Activated naive CD8-positive, alpha-beta T cell treated with anti-CD3 and anti-CD28 coated beads for 36 hours (primary cell): ENCODE measurements at regions not wholly inside any gene's neighbourhood (a gene's known extent, or its start where the extent isn't known, plus 50 kb on each side); places are given as distances from the start of the nearest gene placed in this dataset.

Experiments used
- DNase-seq: peaks from one replicate; pipeline ENCODE4 v3.0.0; 2021
- H3K27ac Mint-ChIP-seq: one replicate; pipeline ENCODE4 v1.8.0; 2022; ENCODE audit warnings: mild to moderate bottlenecking, moderate library complexity, mixed read lengths
- H3K27me3 Mint-ChIP-seq: one replicate; pipeline ENCODE4 v1.8.0; 2022; ENCODE audit warnings: mild to moderate bottlenecking, mixed read lengths
- H3K36me3 Mint-ChIP-seq: one replicate; pipeline ENCODE4 v1.8.0; 2021; ENCODE audit warnings: mild to moderate bottlenecking, mixed read lengths
- H3K4me1 Mint-ChIP-seq: one replicate; pipeline ENCODE4 v1.8.0; 2021; ENCODE audit warnings: mixed read lengths
- H3K4me3 Mint-ChIP-seq: one replicate; pipeline ENCODE4 v1.8.0; 2022; ENCODE audit warnings: mild to moderate bottlenecking, moderate library complexity, mixed read lengths
- H3K9me3 Mint-ChIP-seq: one replicate; pipeline ENCODE4 v1.8.0; 2022; ENCODE audit warnings: mixed read lengths

GRCh38 chr4:176383273-176384077 is 63.7 kb downstream of the SPCS3 start:
- no peak overlapping the region for H3K4me3 Mint-ChIP-seq
- H3K9me3 Mint-ChIP-seq = no peaks in the 10 kb centered on the region
- no peaks in the 10 kb centered on the region for H3K4me1 Mint-ChIP-seq
- no peaks in the 10 kb centered on the region for H3K36me3 Mint-ChIP-seq
- DNase-seq = no peak
- H3K27me3 Mint-ChIP-seq = peaks cover 15% of the 10 kb centered on the region
- no peak overlapping the region for H3K27ac Mint-ChIP-seq

GRCh38 chr4:176385601-176386000 is 65.8 kb downstream of the SPCS3 start:
- no peak for DNase-seq
- Mint-ChIP-seq H3K27me3 (peaks cover 15% of the 10 kb centered on the region), H3K9me3 (no peaks in the 10 kb centered on the region), H3K36me3 (no peaks in the 10 kb centered on the region), H3K4me1 (no peaks in the 10 kb centered on the region), H3K27ac (no peak overlapping the region), H3K4me3 (no peak overlapping the region)

- H3K9me3 Mint-ChIP-seq = no peaks in the 10 kb centered on the region
- H3K4me1 Mint-ChIP-seq = no peaks in the 10 kb centered on the region
- no peak overlapping the region for H3K27ac Mint-ChIP-seq
These were observed 67.8 kb downstream of the SPCS3 start for GRCh38 chr4:176387571-176387970.

GRCh38 chr4:176393306-176394013 is 73.7 kb downstream of the SPCS3 start:
- no peak for DNase-seq
- Mint-ChIP-seq H3K27ac (no peak overlapping the region), H3K9me3 (no peaks in the 10 kb centered on the region), H3K4me3 (no peak overlapping the region), H3K36me3 (no peaks in the 10 kb centered on the region), H3K4me1 (no peaks in the 10 kb centered on the region), H3K27me3 (no peaks in the 10 kb centered on the region)

More at GRCh38 chr4:176387571-176387970, 67.8 kb downstream of the SPCS3 start:
- Mint-ChIP-seq H3K36me3 (no peaks in the 10 kb centered on the region), H3K27me3 (peaks cover 15% of the 10 kb centered on the region), H3K4me3 (no peak overlapping the region)
- DNase-seq = no peak

GRCh38 chr4:176400816-176401461 is 81.2 kb downstream of the SPCS3 start:
- Mint-ChIP-seq H3K27ac (no peak overlapping the region), H3K36me3 (no peaks in the 10 kb centered on the region), H3K9me3 (peaks cover 4% of the 10 kb centered on the region), H3K4me3 (no peak overlapping the region), H3K27me3 (no peaks in the 10 kb centered on the region), H3K4me1 (no peaks in the 10 kb centered on the region)
- no peak for DNase-seq

- DNase-seq = no peak
- Mint-ChIP-seq H3K27ac (no peak overlapping the region), H3K9me3 (peaks cover 2% of the 10 kb centered on the region), H3K4me3 (no peak overlapping the region), H3K4me1 (no peaks in the 10 kb centered on the region), H3K27me3 (no peaks in the 10 kb centered on the region), H3K36me3 (no peaks in the 10 kb centered on the region)
These were observed 84.9 kb downstream of the SPCS3 start for GRCh38 chr4:176404621-176405020.

- H3K4me1 Mint-ChIP-seq = no peaks in the 10 kb centered on the region
- H3K27ac Mint-ChIP-seq = no peak overlapping the region
- H3K27me3 Mint-ChIP-seq = no peaks in the 10 kb centered on the region
These were observed 86.5 kb downstream of the SPCS3 start for GRCh38 chr4:176406297-176406696.

GRCh38 chr4:176406736-176407135 is 87.0 kb downstream of the SPCS3 start:
- Mint-ChIP-seq H3K4me3 (no peak overlapping the region), H3K4me1 (no peaks in the 10 kb centered on the region), H3K27me3 (no peaks in the 10 kb centered on the region), H3K9me3 (peaks cover 1% of the 10 kb centered on the region), H3K36me3 (no peaks in the 10 kb centered on the region), H3K27ac (no peak overlapping the region)
- no peak for DNase-seq

More at GRCh38 chr4:176406297-176406696, 86.5 kb downstream of the SPCS3 start:
- no peak for DNase-seq
- no peak overlapping the region for H3K4me3 Mint-ChIP-seq
- H3K36me3 Mint-ChIP-seq = no peaks in the 10 kb centered on the region
- peaks cover 2% of the 10 kb centered on the region for H3K9me3 Mint-ChIP-seq

- Mint-ChIP-seq H3K4me1 (no peaks in the 10 kb centered on the region), H3K36me3 (no peaks in the 10 kb centered on the region), H3K9me3 (no peaks in the 10 kb centered on the region), H3K27me3 (no peaks in the 10 kb centered on the region), H3K4me3 (no peak overlapping the region), H3K27ac (no peak overlapping the region)
- DNase-seq = no peak
These were observed 89.9 kb downstream of the SPCS3 start for GRCh38 chr4:176409627-176410026.

- Mint-ChIP-seq H3K9me3 (no peaks in the 10 kb centered on the region), H3K4me3 (no peak overlapping the region), H3K4me1 (no peaks in the 10 kb centered on the region), H3K36me3 (no peaks in the 10 kb centered on the region), H3K27ac (no peak overlapping the region), H3K27me3 (peaks cover 14% of the 10 kb centered on the region)
- no peak for DNase-seq
These were observed 93.4 kb downstream of the SPCS3 start for GRCh38 chr4:176413171-176413570.

GRCh38 chr4:176422001-176422400 is 102.2 kb downstream of the SPCS3 start:
- DNase-seq = no peak
- Mint-ChIP-seq H3K27me3 (peaks cover 8% of the 10 kb centered on the region), H3K4me1 (no peaks in the 10 kb centered on the region), H3K9me3 (no peaks in the 10 kb centered on the region), H3K27ac (no peak overlapping the region), H3K36me3 (no peaks in the 10 kb centered on the region), H3K4me3 (no peak overlapping the region)

- Mint-ChIP-seq H3K36me3 (no peaks in the 10 kb centered on the region), H3K9me3 (no peaks in the 10 kb centered on the region), H3K4me1 (no peaks in the 10 kb centered on the region), H3K27ac (no peak overlapping the region), H3K27me3 (peaks cover 3% of the 10 kb centered on the region), H3K4me3 (no peak overlapping the region)
- DNase-seq = no peak
These were observed 102.7 kb downstream of the SPCS3 start for GRCh38 chr4:176422511-176422910.

- Mint-ChIP-seq H3K9me3 (no peaks in the 10 kb centered on the region), H3K27ac (no peak overlapping the region), H3K36me3 (no peaks in the 10 kb centered on the region), H3K4me1 (no peaks in the 10 kb centered on the region), H3K4me3 (no peak overlapping the region), H3K27me3 (no peaks in the 10 kb centered on the region)
- no peak for DNase-seq
These were observed 105.3 kb downstream of the SPCS3 start for GRCh38 chr4:176425035-176425434.

GRCh38 chr4:176432811-176433540 is 113.2 kb downstream of the SPCS3 start:
- Mint-ChIP-seq H3K27me3 (peaks cover 3% of the 10 kb centered on the region), H3K9me3 (peaks cover 2% of the 10 kb centered on the region), H3K4me3 (no peak overlapping the region), H3K36me3 (no peaks in the 10 kb centered on the region), H3K27ac (no peak overlapping the region), H3K4me1 (peaks cover 5% of the 10 kb centered on the region)
- no peak for DNase-seq

GRCh38 chr4:176433983-176434382 is 114.2 kb downstream of the SPCS3 start:
- Mint-ChIP-seq H3K27me3 (peaks cover 3% of the 10 kb centered on the region), H3K4me3 (no peak overlapping the region), H3K4me1 (peaks cover 5% of the 10 kb centered on the region), H3K27ac (no peak overlapping the region), H3K36me3 (no peaks in the 10 kb centered on the region), H3K9me3 (peaks cover 2% of the 10 kb centered on the region)
- no peak for DNase-seq
